HG02588 (cell line): ENCODE measurements at regions not wholly inside any gene's neighbourhood (a gene's known extent, or its start where the extent isn't known, plus 50 kb on each side); places are given as distances from the start of the nearest gene placed in this dataset.
"Not testable (repeated sequence)": the region's sequence is repeated elsewhere in the genome, so short reads cannot be mapped to it uniquely, and the experiment has no call there.

ENCODE experiments used
- ATAC-seq: cut with Tn5 transposase; IDR thresholded peaks from one replicate; pipeline ENCODE4 v1.9.1; 2021; ENCODE audit warnings: mild to moderate bottlenecking, moderate library complexity; ENCODE audit not compliant: unreplicated experiment

- no peak for ATAC-seq
These were observed 466.0 kb downstream of the GJA1 start for GRCh38 chr6:121901432-121901831.

GRCh38 chr6:121904559-121904958 is 469.1 kb downstream of the GJA1 start:
- no peak for ATAC-seq

- no peak for ATAC-seq
These were observed 477.5 kb downstream of the GJA1 start for GRCh38 chr6:121912905-121913304.

- ATAC-seq, result no peak
These were observed 481.9 kb downstream of the GJA1 start for GRCh38 chr6:121917263-121917829.

- no peak for ATAC-seq
These were observed 481.5 kb upstream of the HSF2 start for GRCh38 chr6:121917834-121918559.

- ATAC-seq, result no peak
These were observed 478.8 kb upstream of the HSF2 start for GRCh38 chr6:121920616-121921015.

GRCh38 chr6:121925024-121925423 is 474.4 kb upstream of the HSF2 start:
- ATAC-seq, result no peak

- no peak for ATAC-seq
These were observed 473.8 kb upstream of the HSF2 start for GRCh38 chr6:121925534-121926255.

GRCh38 chr6:121929301-121929700 is 470.2 kb upstream of the HSF2 start:
- ATAC-seq, result no peak

- no peak for ATAC-seq
These were observed 467.1 kb upstream of the HSF2 start for GRCh38 chr6:121932076-121932991.

GRCh38 chr6:121934451-121934850 is 465.0 kb upstream of the HSF2 start:
- no peak for ATAC-seq

- ATAC-seq, result no peak
These were observed 458.7 kb upstream of the HSF2 start for GRCh38 chr6:121940728-121941127.

GRCh38 chr6:121944354-121944753 is 455.1 kb upstream of the HSF2 start:
- ATAC-seq, result no peak

- no peak for ATAC-seq
These were observed 448.3 kb upstream of the HSF2 start for GRCh38 chr6:121951123-121951522.

- ATAC-seq, result no peak
These were observed 447.5 kb upstream of the HSF2 start for GRCh38 chr6:121951918-121952379.

GRCh38 chr6:121955401-121955800 is 444.1 kb upstream of the HSF2 start:
- not testable (repeated sequence) for ATAC-seq

- ATAC-seq, result no peak
These were observed 442.7 kb upstream of the HSF2 start for GRCh38 chr6:121956782-121957181.

- no peak for ATAC-seq
These were observed 440.0 kb upstream of the HSF2 start for GRCh38 chr6:121959501-121959900.

- ATAC-seq, result no peak
These were observed 437.8 kb upstream of the HSF2 start for GRCh38 chr6:121961619-121962125.

GRCh38 chr6:121963826-121964225 is 435.6 kb upstream of the HSF2 start:
- no peak for ATAC-seq

- ATAC-seq, result no peak
These were observed 433.7 kb upstream of the HSF2 start for GRCh38 chr6:121965739-121966138.
